K562 (cell line): ENCODE measurements at regions not wholly inside any gene's neighbourhood (a gene's known extent, or its start where the extent isn't known, plus 50 kb on each side); places are given as distances from the start of the nearest gene placed in this dataset.

Experiments
- ATAC-seq: fragments of 200-7000 bp; cut with Tn5 transposase; 3 replicates; pipeline ENCODE4 v1.9.1; 2020; ENCODE audit warnings: moderate library complexity
- BruUV-seq: library from RNA; stranded (reverse); fragments of 400-500 nt; replicated peaks from 2 replicates; lab custom pipeline; 2021; lab: Mats Ljungman, UMichigan
- CTCF ChIA-PET: fragments of 300-600 bp; formaldehyde crosslinking; extraction: SDS; loops from one replicate; lab custom pipeline; 2021; ENCODE audit warnings: low intra/inter-chr PET ratio; lab: Yijun Ruan, JAX
- POLR2A ChIA-PET: fragments of 300-600, 350-650 bp; sonication (Branson Sonifier 250); formaldehyde crosslinking; extraction: SDS; loops from one replicate; lab custom pipeline; 2021; ENCODE audit warnings: antibody characterized with exemption, inconsistent platforms; lab: Yijun Ruan, JAX
- DNase-seq, 4 experiments: peaks; one replicate each; pipeline versions ENCODE4 v3.0.0 to v3.0.0-alpha.2; 2011 to 2018; ENCODE audit warnings: low spot score in 3 of 4, mixed read lengths in 3 of 4; ENCODE audit errors: extremely low read depth in 1 of 4
- FAIRE-seq: peaks from 2 replicates; lab custom pipeline; 2011; peaks lifted over from hg19 to GRCh38; lab: Jason Lieb, UNC
- H2AFZ ChIP-seq: 2 replicates; pipeline ENCODE4 v1.6.0; 2011; ENCODE audit warnings: low read depth, low read length, control low read depth, inconsistent platforms
- H3K27ac ChIP-seq: fragments of 200-600 bp; 3 replicates; pipeline ENCODE4 v1.8.0; 2011; ENCODE audit warnings: low read depth, mild to moderate bottlenecking, control low read depth, inconsistent platforms, low read length, moderate library complexity, mixed read lengths; ENCODE audit errors: extremely low read depth
- H3K27me3 ChIP-seq, 2 experiments: fragments of 300-600 bp in 1 of 2; 2 replicates in 1 of 2; 3 replicates in 1 of 2; pipeline versions ENCODE4 v1.6.0 to v1.8.0; 2011; ENCODE audit warnings: inconsistent platforms in 2 of 2, low read length in 2 of 2, mild to moderate bottlenecking in 1 of 2, mixed read lengths in 1 of 2, moderate library complexity in 1 of 2; ENCODE audit not compliant: control insufficient read depth in 2 of 2, insufficient read depth in 2 of 2
- H3K36me3 ChIP-seq: fragments of 300-600 bp; 3 replicates; pipeline ENCODE4 v1.8.0; 2011; ENCODE audit warnings: mild to moderate bottlenecking, low read length, inconsistent platforms; ENCODE audit not compliant: control insufficient read depth, insufficient read depth
- H3K4me1 ChIP-seq, 2 experiments: fragments of 200-600 bp in 1 of 2; replicated peaks in 1 of 2; 2 replicates in 1 of 2; 3 replicates in 1 of 2; pipeline versions ENCODE4 v1.5.1 to v1.8.0; 2011; ENCODE audit warnings: inconsistent platforms in 2 of 2, low read length in 2 of 2, mild to moderate bottlenecking in 1 of 2, mixed read lengths in 1 of 2, moderate library complexity in 1 of 2; ENCODE audit not compliant: control insufficient read depth in 2 of 2, insufficient read depth in 2 of 2
- H3K4me2 ChIP-seq: 2 replicates; pipeline ENCODE4 v1.6.1; 2011; ENCODE audit warnings: low read length, control low read depth, inconsistent platforms, mixed read lengths; ENCODE audit not compliant: insufficient read depth
- H3K4me3 ChIP-seq: fragments of 200-600 bp; sonication (generic), shearing (Covaris generic); 2 replicates; pipeline ENCODE4 v1.5.1; 2016; ENCODE audit warnings: control low read depth, inconsistent platforms
- H3K79me2 ChIP-seq: fragments of 200-600 bp; 3 replicates; pipeline ENCODE4 v1.8.0; 2011; ENCODE audit warnings: low read length, inconsistent platforms; ENCODE audit not compliant: control insufficient read depth, insufficient read depth
- H3K9ac ChIP-seq, 2 experiments: 2 replicates each; pipeline versions ENCODE4 v1.6.0 to v1.6.1; 2011; ENCODE audit warnings: low read depth in 2 of 2, low read length in 2 of 2, control low read depth in 1 of 2, inconsistent platforms in 1 of 2, mild to moderate bottlenecking in 1 of 2, mixed read lengths in 1 of 2; ENCODE audit not compliant: insufficient read depth in 1 of 2
- H3K9me1 ChIP-seq: one replicate; pipeline ENCODE4 v1.6.0; 2011; ENCODE audit warnings: inconsistent platforms, mild to moderate bottlenecking, low read length, moderate library complexity; ENCODE audit not compliant: control insufficient read depth, insufficient read depth
- H3K9me3 ChIP-seq: replicated peaks from 2 replicates; pipeline ENCODE4 v1.5.1; 2011; ENCODE audit warnings: low read depth, low read length, inconsistent platforms; ENCODE audit not compliant: control insufficient read depth, insufficient read depth
- H4K20me1 ChIP-seq: replicated peaks from 2 replicates; pipeline ENCODE4 v1.6.1; 2011; ENCODE audit warnings: low read length, inconsistent platforms, mixed read lengths; ENCODE audit not compliant: control insufficient read depth, insufficient read depth
- ARID2 ChIP-seq: fragments of 450-650 bp; IDR thresholded peaks from 2 replicates; pipeline ENCODE4 v1.6.1; 2017; ENCODE audit warnings: antibody characterized with exemption, mild to moderate bottlenecking
- ARID3B ChIP-seq: fragments of 250-450 bp; sonication (Bioruptor Pico); IDR thresholded peaks from 2 replicates; pipeline ENCODE4 v1.4.0; 2020; ENCODE audit warnings: borderline replicate concordance
- ATF6 ChIP-seq: sonication (generic); formaldehyde crosslinking; IDR thresholded peaks from 2 replicates; pipeline ENCODE4 v1.4.0; 2020; ENCODE audit warnings: mild to moderate bottlenecking, missing genetic modification reagents
- HOMEZ ChIP-seq: fragments of 250-450 bp; sonication (Bioruptor Pico); IDR thresholded peaks from 2 replicates; pipeline ENCODE4 v1.4.0; 2020; ENCODE audit warnings: mild to moderate bottlenecking, moderate library complexity
- KLF10 ChIP-seq: fragments of 250-450 bp; sonication (Bioruptor Pico); IDR thresholded peaks from 2 replicates; pipeline ENCODE4 v1.6.1; 2021; ENCODE audit warnings: matching md5 sums
- NR2C2 ChIP-seq, 2 experiments: fragments of 200-800 bp in 1 of 2; sonication (Bioruptor generic) in 1 of 2; sonication (generic) in 1 of 2; formaldehyde crosslinking in 1 of 2; IDR thresholded peaks; 2 replicates each; pipeline versions ENCODE4 v1.6.1 to v1.8.0; 2016 to 2022; ENCODE audit warnings: mild to moderate bottlenecking in 1 of 2, missing compliant biosample characterization in 1 of 2, missing genetic modification characterization in 1 of 2, missing genetic modification reagents in 1 of 2
- U2AF1 ChIP-seq: fragments of 200-400 bp; formaldehyde crosslinking; optimal IDR thresholded peaks from 2 replicates; pipeline ENCODE3; 2017; ENCODE audit warnings: mild to moderate bottlenecking, low read depth, low read length, moderate library complexity
- WHSC1 ChIP-seq: IDR thresholded peaks from one replicate; pipeline ENCODE4 v1.6.1; 2012; ENCODE audit warnings: low read length, control low read depth, inconsistent platforms
- ZBTB8A ChIP-seq: fragments of 450-650 bp; IDR thresholded peaks from 2 replicates; pipeline ENCODE4 v1.6.1; 2018; ENCODE audit warnings: mild to moderate bottlenecking, moderate library complexity; ENCODE audit not compliant: partially characterized antibody
- ZFP30 ChIP-seq: fragments of 250-450 bp; sonication (Bioruptor Pico); IDR thresholded peaks from 2 replicates; pipeline ENCODE4 v1.8.0; 2022; ENCODE audit warnings: moderate library complexity, mild to moderate bottlenecking, inconsistent platforms, borderline replicate concordance
- ZFX ChIP-seq: sonication (generic); formaldehyde crosslinking; IDR thresholded peaks from 2 replicates; pipeline ENCODE4 v1.8.0; 2022; ENCODE audit warnings: mild to moderate bottlenecking, missing genetic modification reagents, moderate library complexity
- WGBS: fragments of 100-300 bp; shearing (Covaris generic); methylation state at CpG from one replicate; pipeline ENCODE4 v1.1.6; 2016; ENCODE audit warnings: low coverage, mixed read lengths; ENCODE audit not compliant: insufficient coverage; ENCODE audit errors: missing lambda C conversion rate; 5-methylcytosine and 5-hydroxymethylcytosine counted together
- in situ Hi-C: fragments of 300-500 bp; cut with MboI; formaldehyde crosslinking; loops from 4 replicates; pipeline ENCODE4 v1.15.0; 2018; ENCODE audit warnings: inconsistent platforms, mixed read lengths
- intact Hi-C: fragments of 100-400 bp; cut with micrococcal nuclease; formaldehyde crosslinking; loops from 2 replicates; pipeline ENCODE4 v1.14.2; 2022
- TF ChIP-seq, protein P1 (sequence below): fragments of 250-450 bp; sonication (Bioruptor Pico); IDR thresholded peaks from 2 replicates; pipeline ENCODE4 v1.4.0; 2020

- H3K79me2 ChIP-seq: no peaks in the 10 kb centered on the region
- H3K4me3 ChIP-seq: no peak overlapping the region
- H2AFZ ChIP-seq: no peak overlapping the region
- FAIRE-seq: no peak
- ATAC-seq: no peak
- no peak overlapping the region for H3K4me2 ChIP-seq
- in situ Hi-C loops (no loop called here), intact Hi-C loops (no loop called here)
- H3K27ac ChIP-seq: no peak overlapping the region
- H3K9ac ChIP-seq: no peak overlapping the region
- H3K27me3 ChIP-seq: no peaks in the 10 kb centered on the region
- POLR2A ChIA-PET: no interaction called here
- BruUV-seq: no TSS peak
- H4K20me1 ChIP-seq: no peaks in the 10 kb centered on the region
- no peaks in the 10 kb centered on the region for H3K36me3 ChIP-seq
- H3K9me1 ChIP-seq: no peaks in the 10 kb centered on the region
- 0% methylated on average over 2 of the region's 2 CpGs for WGBS
- H3K9me3 ChIP-seq: no peaks in the 10 kb centered on the region
- H3K4me1 ChIP-seq: no peaks in the 10 kb centered on the region
- DNase-seq: no peak
- CTCF ChIA-PET: no interaction called here
- TF ChIP-seq KLF10 (CRISPR knock-in tag): no peak
- no peak for TF ChIP-seq ARID2
- TF ChIP-seq ARID3B: no peak
- no peak for TF ChIP-seq NR2C2 (CRISPR knock-in tag; IDR thresholded peaks at IDR 0.05)
- TF ChIP-seq NR2C2 (tag; IDR thresholded peaks at IDR 0.05): no peak
- TF ChIP-seq ZBTB8A: no peak
- TF ChIP-seq ZFX (CRISPR knock-in tag): no peak
- TF ChIP-seq ATF6 (CRISPR knock-in tag): no peak
- TF ChIP-seq U2AF1: no peak
- no peak for TF ChIP-seq HOMEZ
- TF ChIP-seq, protein P1, sequence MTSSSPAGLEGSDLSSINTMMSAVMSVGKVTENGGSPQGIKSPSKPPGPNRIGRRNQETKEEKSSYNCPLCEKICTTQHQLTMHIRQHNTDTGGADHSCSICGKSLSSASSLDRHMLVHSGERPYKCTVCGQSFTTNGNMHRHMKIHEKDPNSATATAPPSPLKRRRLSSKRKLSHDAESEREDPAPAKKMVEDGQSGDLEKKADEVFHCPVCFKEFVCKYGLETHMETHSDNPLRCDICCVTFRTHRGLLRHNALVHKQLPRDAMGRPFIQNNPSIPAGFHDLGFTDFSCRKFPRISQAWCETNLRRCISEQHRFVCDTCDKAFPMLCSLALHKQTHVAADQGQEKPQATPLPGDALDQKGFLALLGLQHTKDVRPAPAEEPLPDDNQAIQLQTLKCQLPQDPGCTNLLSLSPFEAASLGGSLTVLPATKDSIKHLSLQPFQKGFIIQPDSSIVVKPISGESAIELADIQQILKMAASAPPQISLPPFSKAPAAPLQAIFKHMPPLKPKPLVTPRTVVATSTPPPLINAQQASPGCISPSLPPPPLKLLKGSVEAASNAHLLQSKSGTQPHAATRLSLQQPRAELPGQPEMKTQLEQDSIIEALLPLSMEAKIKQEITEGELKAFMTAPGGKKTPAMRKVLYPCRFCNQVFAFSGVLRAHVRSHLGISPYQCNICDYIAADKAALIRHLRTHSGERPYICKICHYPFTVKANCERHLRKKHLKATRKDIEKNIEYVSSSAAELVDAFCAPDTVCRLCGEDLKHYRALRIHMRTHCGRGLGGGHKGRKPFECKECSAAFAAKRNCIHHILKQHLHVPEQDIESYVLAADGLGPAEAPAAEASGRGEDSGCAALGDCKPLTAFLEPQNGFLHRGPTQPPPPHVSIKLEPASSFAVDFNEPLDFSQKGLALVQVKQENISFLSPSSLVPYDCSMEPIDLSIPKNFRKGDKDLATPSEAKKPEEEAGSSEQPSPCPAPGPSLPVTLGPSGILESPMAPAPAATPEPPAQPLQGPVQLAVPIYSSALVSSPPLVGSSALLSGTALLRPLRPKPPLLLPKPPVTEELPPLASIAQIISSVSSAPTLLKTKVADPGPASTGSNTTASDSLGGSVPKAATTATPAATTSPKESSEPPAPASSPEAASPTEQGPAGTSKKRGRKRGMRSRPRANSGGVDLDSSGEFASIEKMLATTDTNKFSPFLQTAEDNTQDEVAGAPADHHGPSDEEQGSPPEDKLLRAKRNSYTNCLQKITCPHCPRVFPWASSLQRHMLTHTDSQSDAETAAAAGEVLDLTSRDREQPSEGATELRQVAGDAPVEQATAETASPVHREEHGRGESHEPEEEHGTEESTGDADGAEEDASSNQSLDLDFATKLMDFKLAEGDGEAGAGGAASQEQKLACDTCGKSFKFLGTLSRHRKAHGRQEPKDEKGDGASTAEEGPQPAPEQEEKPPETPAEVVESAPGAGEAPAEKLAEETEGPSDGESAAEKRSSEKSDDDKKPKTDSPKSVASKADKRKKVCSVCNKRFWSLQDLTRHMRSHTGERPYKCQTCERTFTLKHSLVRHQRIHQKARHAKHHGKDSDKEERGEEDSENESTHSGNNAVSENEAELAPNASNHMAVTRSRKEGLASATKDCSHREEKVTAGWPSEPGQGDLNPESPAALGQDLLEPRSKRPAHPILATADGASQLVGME (CRISPR knock-in tag): no peak
- no peak for TF ChIP-seq ZFP30 (CRISPR knock-in tag)
- no peak for TF ChIP-seq WHSC1
Observed at GRCh38 chr4:14151101-14151500, 523.6 kb upstream of the BOD1L1 start.
